Psoas muscle (tissue), 7 donors: ENCODE measurements at regions not wholly inside any gene's neighbourhood (a gene's known extent, or its start where the extent isn't known, plus 50 kb on each side); places are given as distances from the start of the nearest gene placed in this dataset.

Experiments used
- ATAC-seq, 4 donors: fragments of 200-7000 bp; cut with Tn5 transposase; one replicate each; pipeline ENCODE4 v1.9.1; 2020; ENCODE audit warnings: moderate library complexity in 3 of 4, mild to moderate bottlenecking in 2 of 4
- DNase-seq, 2 donors: peaks; one replicate each; pipeline ENCODE4 v3.0.0-alpha.2; 2020
- H3K27ac ChIP-seq: fragments of 200-600 bp; one replicate; pipeline ENCODE4 v1.8.0; 2022
- H3K27me3 ChIP-seq, 3 donors: fragments of 200-600 bp in 1 of 3; one replicate each; pipeline versions ENCODE4 v1.6.1 to v1.8.0; 2013 to 2022; ENCODE audit warnings: low read length in 2 of 3, mild to moderate bottlenecking in 2 of 3, moderate library complexity in 1 of 3; ENCODE audit not compliant: insufficient read depth in 3 of 3
- H3K36me3 ChIP-seq, 2 donors: fragments of 200-600 bp in 1 of 2; one replicate each; pipeline versions ENCODE4 v1.6.1 to v1.8.0; 2013 to 2022; ENCODE audit warnings: low read depth in 1 of 2, mild to moderate bottlenecking in 1 of 2, moderate library complexity in 1 of 2; ENCODE audit not compliant: insufficient read depth in 1 of 2
- H3K4me1 ChIP-seq: fragments of 200-600 bp; one replicate; pipeline ENCODE4 v1.8.0; 2022
- H3K4me3 ChIP-seq: fragments of 200-600 bp; one replicate; pipeline ENCODE4 v1.8.0; 2022; ENCODE audit warnings: mild to moderate bottlenecking
- H3K9me3 ChIP-seq: fragments of 200-600 bp; one replicate; pipeline ENCODE4 v1.8.0; 2022
- WGBS, 3 donors: extraction: QIAGEN DNeasy Blood & Tissue Kit; methylation state at CpG; one replicate each; pipeline versions ENCODE4 v1.1.6 to v1.1.7; 2013; 5-methylcytosine and 5-hydroxymethylcytosine counted together
- intact Hi-C, 2 donors: fragments of 100-400 bp; cut with DNase I; formaldehyde crosslinking; loops; one replicate each; pipeline versions ENCODE4 v1.11.0 to v1.14.2; 2022
- TF ChIP-seq, protein P1 (sequence below): fragments of 200-600 bp; IDR thresholded peaks from one replicate; pipeline ENCODE4 v1.8.0; 2022; ENCODE audit warnings: antibody characterized with exemption
- donor health status: healthy with polysubstance abuse.
- donor health status: DM: no; HTN: no; CAD: no; lungs with moderate emphysema.
- donor health status: Bipolar disorder and iron deficiency.
- donor health status: healthy.
- donor health status: DM: yes; HTN: yes; CAD: no.
- donor health status: DM: no; HTN: no; CAD: no.
- donor health status: DM: yes; HTN: yes; CAD: no.

DNA sequence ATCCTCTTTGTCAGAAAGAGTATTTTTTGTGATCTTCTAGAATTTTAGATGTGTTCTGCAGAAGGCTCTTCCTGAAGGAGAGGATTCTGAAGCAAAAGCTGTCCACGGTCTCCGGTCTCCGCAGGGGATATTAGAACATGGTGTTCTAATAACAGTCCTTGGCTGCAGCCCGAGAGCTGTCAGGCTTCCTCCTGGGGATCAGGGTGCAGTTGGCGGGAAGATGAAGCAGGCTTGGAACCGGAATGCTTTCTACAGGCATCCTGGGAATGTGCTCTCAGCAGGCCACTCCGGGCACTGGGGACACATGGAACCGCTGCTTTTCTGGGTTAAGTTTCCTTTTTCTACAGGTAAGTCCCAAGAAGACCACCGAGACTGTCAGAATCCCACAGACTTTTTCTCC lies 118.6 kb upstream of the PARD3 start:
- 13 to 25% (median 16%) methylated on average over 9 of the region's 9 CpGs for WGBS, 3 donors
- H3K4me1 ChIP-seq, result no peaks in the 10 kb centered on the region
- H3K27ac ChIP-seq, result no peak overlapping the region
- no peaks in the 10 kb centered on the region for H3K36me3 ChIP-seq
- H3K4me3 ChIP-seq, result no peak overlapping the region
- TF ChIP-seq, protein P1, sequence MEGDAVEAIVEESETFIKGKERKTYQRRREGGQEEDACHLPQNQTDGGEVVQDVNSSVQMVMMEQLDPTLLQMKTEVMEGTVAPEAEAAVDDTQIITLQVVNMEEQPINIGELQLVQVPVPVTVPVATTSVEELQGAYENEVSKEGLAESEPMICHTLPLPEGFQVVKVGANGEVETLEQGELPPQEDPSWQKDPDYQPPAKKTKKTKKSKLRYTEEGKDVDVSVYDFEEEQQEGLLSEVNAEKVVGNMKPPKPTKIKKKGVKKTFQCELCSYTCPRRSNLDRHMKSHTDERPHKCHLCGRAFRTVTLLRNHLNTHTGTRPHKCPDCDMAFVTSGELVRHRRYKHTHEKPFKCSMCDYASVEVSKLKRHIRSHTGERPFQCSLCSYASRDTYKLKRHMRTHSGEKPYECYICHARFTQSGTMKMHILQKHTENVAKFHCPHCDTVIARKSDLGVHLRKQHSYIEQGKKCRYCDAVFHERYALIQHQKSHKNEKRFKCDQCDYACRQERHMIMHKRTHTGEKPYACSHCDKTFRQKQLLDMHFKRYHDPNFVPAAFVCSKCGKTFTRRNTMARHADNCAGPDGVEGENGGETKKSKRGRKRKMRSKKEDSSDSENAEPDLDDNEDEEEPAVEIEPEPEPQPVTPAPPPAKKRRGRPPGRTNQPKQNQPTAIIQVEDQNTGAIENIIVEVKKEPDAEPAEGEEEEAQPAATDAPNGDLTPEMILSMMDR, result no peak
- ATAC-seq (peak in 3 of 4 donors; percentile 60 to 76 (median 69)), DNase-seq (peak; percentile 28 to 78)
- no peaks in the 10 kb centered on the region for H3K9me3 ChIP-seq
- intact Hi-C loops, result no loop called here
- no peaks in the 10 kb centered on the region for H3K27me3 ChIP-seq

DNA sequence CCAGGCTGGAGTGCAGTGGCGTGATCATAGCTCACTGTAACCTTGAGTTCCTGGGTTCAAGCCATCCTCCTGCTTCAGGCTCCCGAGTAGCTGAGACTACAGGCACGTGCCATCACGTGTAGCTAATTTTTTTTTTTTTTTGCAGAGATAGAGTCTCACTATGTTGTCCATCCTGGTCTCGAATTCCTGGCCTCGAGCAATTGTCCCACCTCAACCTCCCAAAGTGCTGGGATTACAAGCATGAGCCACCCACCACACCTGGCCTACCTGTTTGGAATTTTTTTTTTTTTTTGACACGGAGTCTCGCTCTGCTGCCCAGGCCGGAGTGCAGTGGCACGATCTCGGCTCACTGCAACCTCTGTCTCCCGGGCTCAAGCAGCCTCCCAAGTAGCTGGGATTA lies 117.1 kb upstream of the PARD3 start:
- 95 to 96% (median 96%) methylated on average over 12 of the region's 12 CpGs for WGBS, 3 donors
- no peak for DNase-seq
- intact Hi-C loops, result no loop called here
- no peak overlapping the region for H3K27ac ChIP-seq
- no peak overlapping the region for H3K4me3 ChIP-seq
- ATAC-seq, result no peak
- TF ChIP-seq, protein P1, result no peak
- H3K27me3 ChIP-seq, result no peaks in the 10 kb centered on the region
- H3K4me1 ChIP-seq, result no peaks in the 10 kb centered on the region
- H3K9me3 ChIP-seq, result no peaks in the 10 kb centered on the region
- no peaks in the 10 kb centered on the region for H3K36me3 ChIP-seq

DNA sequence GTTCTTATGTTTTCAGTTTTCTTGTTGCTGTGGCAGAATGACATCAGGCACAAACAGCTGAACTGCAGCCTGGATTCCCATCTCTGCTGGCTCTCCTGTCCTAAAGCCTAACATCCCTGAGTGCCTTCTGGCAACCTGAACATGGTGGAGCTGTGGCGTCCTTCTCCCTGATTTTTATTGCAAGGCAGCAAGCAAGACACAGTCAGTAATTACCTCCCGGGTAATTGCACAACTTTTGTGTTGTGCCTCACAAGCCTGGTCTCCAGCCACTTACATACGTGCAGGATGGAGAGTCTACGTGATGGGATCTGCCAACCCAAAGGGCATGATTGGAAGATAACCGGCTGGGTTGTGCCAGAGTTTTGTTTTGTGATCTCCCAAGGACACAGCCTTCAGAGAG lies 116.1 kb upstream of the PARD3 start:
- intact Hi-C loops, result no loop called here
- Histone ChIP-seq H3K36me3 (no peaks in the 10 kb centered on the region), H3K4me3 (no peak overlapping the region), H3K27ac (no peak overlapping the region), H3K27me3 (no peaks in the 10 kb centered on the region), H3K9me3 (no peaks in the 10 kb centered on the region), H3K4me1 (no peaks in the 10 kb centered on the region)
- ATAC-seq, result no peak
- WGBS, 3 donors, result 56 to 80% (median 64%) methylated on average over 5 of the region's 5 CpGs
- TF ChIP-seq, protein P1, result no peak
- no peak for DNase-seq

DNA sequence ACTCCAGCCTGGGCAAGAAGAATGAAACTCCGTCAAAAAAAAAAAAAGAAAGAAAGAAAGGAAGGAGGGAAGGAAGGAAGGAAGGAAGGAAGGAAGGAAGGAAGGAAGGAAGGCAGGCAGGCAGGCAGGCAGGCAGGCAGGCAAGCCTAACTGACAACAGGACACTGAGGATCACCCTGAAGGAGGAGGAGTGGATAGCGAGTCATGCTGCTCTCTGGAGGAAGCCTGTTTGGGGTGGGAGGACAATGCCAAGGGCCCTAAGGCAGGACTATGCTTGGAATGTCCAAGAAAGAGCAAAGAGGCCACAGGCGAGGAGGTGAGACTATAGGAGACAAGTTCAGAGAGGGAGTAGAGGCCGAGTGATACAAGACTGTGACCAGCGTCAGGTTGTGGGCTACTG lies 107.0 kb upstream of the PARD3 start:
- intact Hi-C loops, result no loop called here
- Histone ChIP-seq H3K36me3 (no peaks in the 10 kb centered on the region), H3K4me3 (no peak overlapping the region), H3K27ac (no peak overlapping the region), H3K4me1 (peaks cover 9% of the 10 kb centered on the region), H3K9me3 (no peaks in the 10 kb centered on the region), H3K27me3 (no peaks in the 10 kb centered on the region)
- no peak for DNase-seq
- 90 to 96% (median 93%) methylated on average over 5 of the region's 5 CpGs for WGBS, 3 donors
- TF ChIP-seq, protein P1, result no peak
- no peak for ATAC-seq

DNA sequence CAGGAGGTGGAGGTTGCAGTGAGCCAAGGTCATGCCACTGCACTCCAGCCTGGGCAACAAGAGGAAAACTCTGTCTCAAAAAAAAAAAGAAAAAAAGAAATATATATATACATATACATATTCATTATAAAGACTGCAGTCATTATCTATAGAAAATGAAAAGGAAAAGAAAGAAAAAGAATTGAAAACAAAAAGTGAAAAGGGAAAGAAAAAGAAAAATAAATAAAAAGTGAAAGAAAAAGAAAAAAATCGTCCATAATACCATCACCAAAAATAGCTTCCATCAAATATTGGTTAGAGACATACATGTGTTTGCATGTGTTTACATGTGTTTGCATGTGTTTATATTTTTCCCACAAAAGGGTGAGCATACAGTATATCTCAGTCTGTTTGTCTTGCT lies 105.5 kb upstream of the PARD3 start:
- TF ChIP-seq, protein P1, result no peak
- no peaks in the 10 kb centered on the region for H3K9me3 ChIP-seq
- H3K4me3 ChIP-seq, result no peak overlapping the region
- no peak overlapping the region for H3K27ac ChIP-seq
- DNase-seq, result no peak
- peaks cover 9% of the 10 kb centered on the region for H3K4me1 ChIP-seq
- no peaks in the 10 kb centered on the region for H3K36me3 ChIP-seq
- intact Hi-C loops, result no loop called here
- ATAC-seq, result no peak
- no peaks in the 10 kb centered on the region for H3K27me3 ChIP-seq
- WGBS, 3 donors, result 76 to 88% (median 87%) methylated on average over 1 of the region's 1 CpG
